Endodermal cell (in vitro differentiated cells): ENCODE measurements at regions not wholly inside any gene's neighbourhood (a gene's known extent, or its start where the extent isn't known, plus 50 kb on each side); places are given as distances from the start of the nearest gene placed in this dataset.

Experiments used
- DNase-seq: peaks from one replicate; pipeline ENCODE4 v3.0.0-alpha.2; 2017
- H3K27ac ChIP-seq: 2 replicates; pipeline ENCODE4 v1.5.1; 2013; ENCODE audit warnings: mild to moderate bottlenecking, low read depth, low read length, moderate library complexity
- H3K27me3 ChIP-seq: 2 replicates; pipeline ENCODE4 v1.6.1; 2013; ENCODE audit warnings: mild to moderate bottlenecking, low read length, moderate library complexity; ENCODE audit not compliant: insufficient read depth, control insufficient read depth, poor library complexity, severe bottlenecking
- H3K36me3 ChIP-seq: 2 replicates; pipeline ENCODE4 v1.7.0; 2013; ENCODE audit warnings: mild to moderate bottlenecking, low read length, moderate library complexity; ENCODE audit not compliant: control insufficient read depth, insufficient read depth
- H3K4me1 ChIP-seq: one replicate; pipeline ENCODE4 v1.7.0; 2013; ENCODE audit warnings: low read length; ENCODE audit not compliant: control insufficient read depth, insufficient read depth
- H3K4me3 ChIP-seq: 2 replicates; pipeline ENCODE4 v1.5.1; 2013; ENCODE audit warnings: mild to moderate bottlenecking, low read length, moderate library complexity
- H3K9ac ChIP-seq: 2 replicates; pipeline ENCODE4 v1.6.1; 2013; ENCODE audit warnings: mild to moderate bottlenecking, low read length, moderate library complexity; ENCODE audit not compliant: poor library complexity, severe bottlenecking; ENCODE audit errors: extremely low read depth
- H3K9me3 ChIP-seq: 2 replicates; pipeline ENCODE4 v1.6.1; 2013; ENCODE audit warnings: mild to moderate bottlenecking, low read length, moderate library complexity; ENCODE audit not compliant: control insufficient read depth
- H3K27ac Mint-ChIP-seq: 2 replicates; pipeline ENCODE4 v1.8.0; 2020; ENCODE audit warnings: mixed read lengths
- H3K27me3 Mint-ChIP-seq: 2 replicates; pipeline ENCODE4 v1.8.0; 2021; ENCODE audit warnings: mild to moderate bottlenecking, mixed read lengths; ENCODE audit not compliant: insufficient read depth
- H3K36me3 Mint-ChIP-seq: 2 replicates; pipeline ENCODE4 v1.8.0; 2020; ENCODE audit warnings: low read depth, mixed read lengths
- H3K4me1 Mint-ChIP-seq: 2 replicates; pipeline ENCODE4 v1.8.0; 2020; ENCODE audit warnings: mixed read lengths
- H3K4me3 Mint-ChIP-seq: 2 replicates; pipeline ENCODE4 v1.8.0; 2020; ENCODE audit warnings: mild to moderate bottlenecking, moderate library complexity, mixed read lengths
- H3K9me3 Mint-ChIP-seq: 2 replicates; pipeline ENCODE4 v1.8.0; 2020; ENCODE audit warnings: mild to moderate bottlenecking, mixed read lengths
- CTCF ChIP-seq: fragments of 200-600 bp; sonication (generic); conservative IDR thresholded peaks from 2 replicates; pipeline ENCODE4 v1.5.0; 2021; ENCODE audit warnings: antibody characterized with exemption, mild to moderate bottlenecking
- WGBS, 2 experiments: methylation state at CpG; one replicate each; pipeline versions ENCODE4 v1.1.5 to v1.1.7; 2013; ENCODE audit warnings: missing lambda C conversion rate in 2 of 2, mixed read lengths in 1 of 2; ENCODE audit not compliant: insufficient coverage in 1 of 2, insufficient read length in 1 of 2; 5-methylcytosine and 5-hydroxymethylcytosine counted together

- Histone ChIP-seq H3K9ac (no peak overlapping the region), H3K4me1 (no peaks in the 10 kb centered on the region), H3K27me3 (no peaks in the 10 kb centered on the region), H3K36me3 (no peaks in the 10 kb centered on the region), H3K27ac (no peak overlapping the region), H3K4me3 (no peak overlapping the region), H3K9me3 (no peaks in the 10 kb centered on the region)
- Mint-ChIP-seq H3K27me3 (no peaks in the 10 kb centered on the region), H3K27ac (no peak overlapping the region), H3K9me3 (peaks cover 15% of the 10 kb centered on the region), H3K4me3 (no peak overlapping the region), H3K36me3 (no peaks in the 10 kb centered on the region), H3K4me1 (peaks cover 2% of the 10 kb centered on the region)
- 86 to 88% methylated on average over 2 of the region's 3 CpGs for WGBS, 2 experiments
- no peak for TF ChIP-seq CTCF
- DNase-seq: no peak
These were observed 102.6 kb downstream of the CAAP1 start for GRCh38 chr9:26789959-26790358.

GRCh38 chr9:26786564-26786963 lies 106.0 kb downstream of the CAAP1 start:
- Histone ChIP-seq H3K4me3 (no peak overlapping the region), H3K9ac (no peak overlapping the region), H3K9me3 (no peaks in the 10 kb centered on the region), H3K27ac (no peak overlapping the region), H3K27me3 (no peaks in the 10 kb centered on the region), H3K36me3 (no peaks in the 10 kb centered on the region), H3K4me1 (no peaks in the 10 kb centered on the region)
- 78 to 80% methylated on average over 2 of the region's 2 CpGs for WGBS, 2 experiments
- H3K4me3 Mint-ChIP-seq: no peak overlapping the region
- no peaks in the 10 kb centered on the region for H3K9me3 Mint-ChIP-seq
- H3K36me3 Mint-ChIP-seq: no peaks in the 10 kb centered on the region
- peaks cover 2% of the 10 kb centered on the region for H3K4me1 Mint-ChIP-seq
- no peaks in the 10 kb centered on the region for H3K27me3 Mint-ChIP-seq
- no peak for DNase-seq
- no peak overlapping the region for H3K27ac Mint-ChIP-seq
- TF ChIP-seq CTCF: no peak

- WGBS, 2 experiments: no CpG with 5 or more reads among the region's 1 CpG
- no peaks in the 10 kb centered on the region for H3K36me3 ChIP-seq
- H3K4me1 Mint-ChIP-seq: peaks cover 2% of the 10 kb centered on the region
- no peaks in the 10 kb centered on the region for H3K4me1 ChIP-seq
- no peak for TF ChIP-seq CTCF
- H3K4me3 Mint-ChIP-seq: no peak overlapping the region
- no peaks in the 10 kb centered on the region for H3K9me3 ChIP-seq
- no peaks in the 10 kb centered on the region for H3K27me3 Mint-ChIP-seq
- H3K9ac ChIP-seq: no peak overlapping the region
- H3K27me3 ChIP-seq: no peaks in the 10 kb centered on the region
- no peak overlapping the region for H3K4me3 ChIP-seq
- H3K27ac Mint-ChIP-seq: no peak overlapping the region
- H3K27ac ChIP-seq: no peak overlapping the region
- H3K36me3 Mint-ChIP-seq: no peaks in the 10 kb centered on the region
- H3K9me3 Mint-ChIP-seq: no peaks in the 10 kb centered on the region
- no peak for DNase-seq
These were observed 109.7 kb downstream of the CAAP1 start for GRCh38 chr9:26782899-26783298.
